Stimulated activated CD4-positive, alpha-beta T cell treated with anti-CD3 and anti-CD28 coated beads, Interleukin-12 subunit alpha, Interleukin-12 subunit beta, amount 100 ng/mL, for 4 hours (primary cell): ENCODE measurements at regions not wholly inside any gene's neighbourhood (a gene's known extent, or its start where the extent isn't known, plus 50 kb on each side); places are given as distances from the start of the nearest gene placed in this dataset.
"Not testable (repeated sequence)": the region's sequence is repeated elsewhere in the genome, so short reads cannot be mapped to it uniquely, and the experiment has no call there.

Experiments used
- DNase-seq: peaks from one replicate; pipeline ENCODE4 v3.0.0-alpha.2; 2020

DNA sequence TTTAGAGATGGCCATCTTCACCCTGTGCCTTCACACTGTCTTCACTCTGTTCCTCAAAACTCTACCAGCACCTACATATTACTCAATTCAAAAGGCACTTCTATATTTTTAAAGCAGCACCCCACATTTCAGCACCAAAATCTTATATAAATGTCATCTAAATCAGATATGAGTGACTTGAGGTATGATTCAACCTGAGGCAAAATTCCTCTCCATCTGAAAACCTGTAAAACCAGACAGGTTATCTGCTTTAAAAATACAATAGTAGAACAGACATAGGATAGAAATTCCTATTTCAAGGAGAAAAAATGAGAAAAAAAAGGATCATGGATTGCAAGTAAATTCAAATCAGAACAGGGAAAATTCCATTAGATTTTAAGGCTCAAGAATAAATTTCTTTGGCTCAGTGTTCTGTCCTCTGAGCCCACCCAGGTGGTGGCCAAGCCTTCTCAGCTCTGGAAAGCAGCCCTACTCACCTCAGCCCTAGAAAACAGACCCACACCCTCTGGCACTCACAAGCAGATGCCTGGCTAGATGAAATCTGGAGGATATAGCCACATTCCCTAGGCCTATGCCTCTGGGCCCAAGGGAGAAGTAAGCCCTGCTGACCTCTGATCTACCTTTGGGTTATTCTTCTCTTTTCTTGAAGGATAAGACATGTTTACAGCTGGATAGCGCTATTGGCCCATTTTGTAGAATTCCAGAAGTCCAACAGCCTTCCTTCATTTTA lies 211.1 kb upstream of the XIST start:
- no peak for DNase-seq

DNA sequence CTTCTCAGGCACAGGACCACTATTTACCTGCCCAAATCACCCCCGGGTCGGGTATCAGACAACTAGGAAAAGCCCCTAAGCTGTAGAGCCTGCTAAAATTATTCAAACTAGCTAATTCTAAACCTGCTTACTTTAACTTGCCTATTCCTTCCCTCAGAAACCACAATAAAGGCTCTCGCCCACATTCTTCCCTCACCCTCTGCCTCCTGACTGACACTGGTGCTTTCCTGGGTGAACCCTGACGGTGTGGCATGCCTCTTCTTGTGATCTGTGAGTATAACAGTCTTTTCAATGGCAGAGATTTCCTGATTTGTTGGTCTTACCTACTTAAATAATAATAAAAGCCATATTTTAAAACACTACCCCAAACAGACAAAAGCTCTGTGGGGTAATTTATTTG lies 209.4 kb upstream of the XIST start:
- no peak for DNase-seq

DNA sequence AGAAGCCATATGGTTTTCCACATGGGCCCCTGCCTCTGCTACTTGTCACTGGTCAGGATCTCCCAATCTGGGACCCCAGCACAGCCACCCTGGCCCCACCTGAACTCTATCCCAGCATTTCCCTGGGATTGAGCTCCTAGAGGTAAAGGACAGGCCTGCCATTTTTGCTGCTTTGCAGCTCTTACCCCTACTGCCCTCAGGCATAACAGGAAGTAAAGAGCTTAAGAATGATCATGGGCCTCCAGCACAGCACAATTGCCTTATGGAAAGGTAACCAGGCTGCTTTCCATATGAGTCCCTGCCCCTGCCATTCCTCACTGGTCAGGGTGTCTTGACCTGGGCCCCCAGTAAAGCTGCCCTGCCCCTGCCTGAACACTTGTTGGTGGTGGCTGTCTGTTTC lies 196.6 kb upstream of the XIST start:
- no peak for DNase-seq

DNA sequence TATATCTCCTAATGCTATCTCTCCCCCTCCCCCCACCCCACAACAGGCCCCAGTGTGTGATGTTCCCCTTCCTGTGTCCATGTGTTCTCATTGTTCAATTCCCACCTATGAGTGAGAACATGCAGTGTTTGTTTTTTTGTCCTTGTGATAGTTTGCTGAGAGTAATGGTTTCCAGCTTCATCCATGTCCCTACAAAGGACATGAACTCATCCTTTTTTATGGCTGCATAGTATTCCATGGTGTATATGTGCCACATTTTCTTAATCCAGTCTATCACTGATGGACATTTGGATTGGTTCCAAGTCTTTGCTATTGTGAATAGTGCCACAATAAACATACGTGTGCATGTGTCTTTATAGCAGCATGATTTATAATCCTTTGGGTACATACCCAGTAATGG lies 181.6 kb upstream of the XIST start:
- DNase-seq: not testable (repeated sequence)

DNA sequence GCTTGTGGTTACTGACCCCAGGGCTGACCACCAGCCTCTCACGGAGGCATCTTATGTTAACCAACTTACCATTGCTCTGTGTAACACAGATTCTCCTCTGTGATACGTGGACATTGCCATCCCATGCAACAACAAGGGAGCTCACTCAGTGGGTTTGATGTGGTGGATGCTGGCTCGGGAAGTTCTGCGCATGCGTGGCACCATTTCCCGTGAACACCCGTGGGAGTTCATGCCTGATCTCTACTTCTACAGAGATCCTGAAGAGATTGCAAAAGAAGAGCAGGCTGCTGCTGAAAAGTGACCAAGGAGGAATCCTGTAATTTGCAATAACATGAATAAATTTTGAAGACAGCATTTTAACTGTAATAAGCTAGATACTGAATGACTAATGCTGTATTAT lies 179.0 kb upstream of the XIST start:
- not testable (repeated sequence) for DNase-seq

DNA sequence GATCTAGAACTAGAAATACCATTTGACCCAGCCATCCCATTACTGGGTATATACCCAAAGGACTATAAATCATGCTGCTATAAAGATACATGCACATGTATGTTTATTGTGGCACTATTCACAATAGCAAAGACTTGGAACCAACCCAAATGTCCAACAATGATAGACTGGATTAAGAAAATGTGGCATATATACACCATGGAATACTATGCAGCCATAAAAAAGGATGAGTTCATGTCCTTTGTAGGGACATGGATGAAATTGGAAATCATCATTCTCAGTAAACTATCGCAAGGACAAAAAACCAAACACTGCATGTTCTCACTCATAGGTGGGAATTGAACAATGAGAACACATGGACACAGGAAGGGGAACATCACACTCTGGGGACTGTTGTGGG lies 178.3 kb upstream of the XIST start:
- not testable (repeated sequence) for DNase-seq

DNA sequence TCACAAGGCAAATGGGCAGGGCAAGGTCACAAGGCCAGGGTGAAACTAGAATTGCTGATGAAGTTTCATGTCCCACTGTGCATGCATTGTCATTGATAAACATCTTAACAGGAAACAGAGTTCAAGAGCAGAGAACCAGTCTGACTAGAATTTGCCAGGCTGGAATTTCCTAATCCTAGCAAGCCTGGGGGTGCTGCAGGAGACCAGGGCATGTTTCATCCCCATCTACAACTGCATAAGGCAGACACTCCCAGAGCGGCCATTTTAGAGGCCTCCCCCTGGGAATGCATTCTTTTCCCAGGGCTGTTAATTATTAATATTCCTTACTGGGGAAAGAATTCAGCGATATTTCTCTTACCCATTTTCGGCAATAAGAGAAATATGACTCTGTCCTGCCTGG lies 172.6 kb upstream of the XIST start:
- not testable (repeated sequence) for DNase-seq

DNA sequence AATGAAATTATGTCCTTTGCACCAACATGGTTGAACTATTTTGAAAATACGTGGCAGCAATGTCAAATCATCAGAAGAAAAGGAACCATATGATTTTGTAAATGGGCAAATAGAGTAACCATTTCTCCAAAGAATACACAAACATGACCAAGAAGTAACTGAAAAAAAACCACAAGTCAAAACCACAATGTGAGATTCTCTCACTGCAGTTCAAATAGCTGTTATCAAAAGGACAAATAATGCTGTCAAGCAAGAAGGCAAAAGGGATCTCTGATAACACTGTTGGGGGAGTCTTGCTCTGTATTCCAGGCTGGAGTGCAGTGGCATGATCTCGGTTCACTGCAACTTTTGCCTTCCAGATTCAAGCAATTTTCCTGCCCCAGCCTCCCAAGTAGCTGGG lies 170.7 kb upstream of the XIST start:
- DNase-seq: no peak

DNA sequence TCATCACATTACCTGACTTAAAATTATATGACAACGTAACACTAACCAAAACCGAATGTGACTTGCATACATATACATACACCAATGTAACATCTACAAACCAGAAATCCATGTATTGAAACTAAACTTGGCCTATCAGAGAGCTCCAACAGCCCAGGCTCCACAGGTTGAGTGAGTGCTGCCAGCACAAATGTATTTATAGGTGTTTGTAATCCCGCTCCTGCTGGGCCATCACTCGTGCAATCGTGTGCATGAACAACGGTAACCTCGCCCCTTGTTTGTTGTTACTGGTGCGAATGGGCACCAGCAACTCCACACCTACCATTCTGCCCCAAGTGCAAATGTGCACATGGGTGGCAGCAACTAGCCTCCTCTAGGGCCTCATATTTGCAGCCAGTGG lies 165.7 kb upstream of the XIST start:
- no peak for DNase-seq

DNA sequence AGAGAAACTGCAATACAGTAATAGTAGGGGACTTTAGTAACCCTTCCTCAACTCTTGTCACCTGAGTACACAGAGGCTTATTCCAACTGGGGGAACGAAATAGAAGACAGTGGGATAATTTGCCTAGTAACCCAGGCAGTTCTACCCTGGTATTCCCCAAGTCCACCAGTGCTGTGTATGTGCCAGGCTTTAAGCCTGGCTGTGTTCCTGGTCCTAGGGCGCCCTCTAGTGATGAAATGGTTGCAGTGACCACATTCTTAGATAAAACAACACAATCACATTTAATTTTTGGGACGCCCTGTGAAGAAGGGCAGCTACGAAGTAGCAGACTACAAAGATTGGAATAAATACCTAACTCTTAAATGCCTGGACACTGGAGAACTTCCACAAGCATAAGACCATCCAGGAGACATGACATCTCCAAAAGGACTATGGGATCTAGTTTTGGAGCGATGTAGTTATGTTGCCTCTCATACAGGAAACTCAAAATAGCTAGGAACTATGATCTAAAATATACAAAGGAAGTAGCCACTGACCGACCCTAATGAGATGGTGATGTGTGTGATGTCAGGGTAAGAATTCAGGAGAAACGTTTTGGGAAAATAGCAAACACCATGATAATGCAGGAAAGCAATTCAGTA lies 163.0 kb upstream of the XIST start:
- DNase-seq: peak; percentile 38

DNA sequence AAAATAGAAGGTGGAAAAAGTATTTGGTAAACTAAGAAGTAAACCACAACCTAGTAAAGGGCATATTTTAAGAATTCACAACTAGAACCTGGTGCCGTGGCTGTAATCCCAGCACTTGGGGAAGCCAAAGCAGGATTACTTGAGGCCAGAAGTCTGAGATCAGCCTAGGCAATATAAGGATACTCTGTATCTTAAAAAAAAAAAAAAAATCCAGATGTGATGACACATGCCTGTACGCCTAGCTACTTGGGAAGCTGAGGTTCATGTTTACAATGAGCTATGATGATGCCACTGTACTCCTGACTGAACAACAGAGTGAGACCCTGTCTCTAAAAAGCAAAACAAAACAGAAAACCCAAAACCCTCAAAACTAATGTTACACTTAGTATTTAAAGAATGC lies 156.5 kb upstream of the XIST start:
- DNase-seq: no peak

DNA sequence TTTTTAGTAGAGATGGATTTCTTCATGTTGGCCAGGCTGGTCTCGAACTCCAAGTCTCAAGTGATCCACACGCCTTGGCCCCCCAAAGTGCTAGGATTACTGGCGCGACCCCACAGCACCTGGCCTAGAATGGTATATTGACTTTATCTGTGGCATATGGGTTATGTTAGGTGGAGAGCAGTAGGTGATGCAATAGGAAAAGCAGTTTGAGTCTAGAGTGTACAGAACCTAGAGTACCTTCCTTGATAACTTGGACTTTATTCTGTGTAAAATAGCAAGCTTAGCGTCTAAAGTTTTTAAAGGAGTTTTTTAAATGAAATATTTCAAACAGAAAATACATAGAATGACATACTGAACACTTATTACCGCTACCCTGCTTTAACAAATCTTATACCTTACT lies 139.5 kb upstream of the XIST start:
- no peak for DNase-seq

DNA sequence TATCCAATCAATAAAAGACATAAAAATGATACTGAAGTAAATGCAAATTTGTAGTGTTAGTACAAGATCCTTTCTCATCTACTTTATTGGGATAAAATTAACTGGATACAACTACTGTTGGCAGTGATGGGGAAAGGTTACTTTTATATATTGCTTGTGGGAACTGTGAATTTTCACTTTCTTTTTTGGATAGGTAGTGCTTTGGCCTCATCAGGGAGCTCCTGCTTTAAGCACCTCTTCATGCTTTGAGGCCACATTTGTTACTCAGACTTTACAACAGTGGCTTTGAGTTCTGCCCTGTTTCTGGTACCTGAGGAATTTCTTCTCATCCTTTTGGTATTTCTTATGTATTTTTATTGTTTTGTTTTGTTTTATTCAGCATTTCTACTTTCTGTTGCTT lies 134.7 kb upstream of the XIST start:
- DNase-seq: no peak

DNA sequence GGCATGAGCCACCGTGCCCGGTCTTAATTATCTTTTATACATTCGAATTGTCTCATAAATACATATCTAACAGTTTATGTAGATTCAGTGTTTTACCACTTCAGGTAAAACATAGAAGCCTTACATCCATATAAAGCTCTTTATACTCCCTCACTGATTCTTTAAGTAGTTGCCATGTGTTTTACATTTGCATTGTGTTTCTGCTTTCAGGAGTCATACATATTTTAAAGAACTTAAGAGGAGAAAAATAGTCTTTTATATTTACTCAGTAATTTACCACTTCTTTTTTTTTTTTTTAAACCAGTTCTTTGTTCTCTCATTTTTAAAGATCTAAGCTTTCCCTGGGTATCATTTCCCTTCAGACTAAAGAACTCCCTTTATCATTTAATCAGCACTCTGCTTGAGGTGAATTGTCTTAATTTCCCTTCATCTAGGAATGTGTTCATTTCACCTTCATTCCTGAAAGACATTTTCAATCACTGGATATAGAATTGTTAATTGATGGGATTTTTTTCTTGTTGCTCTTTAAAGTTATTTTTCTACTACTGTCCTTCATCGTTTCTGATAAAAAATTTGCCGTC lies 127.1 kb upstream of the XIST start:
- no peak for DNase-seq

DNA sequence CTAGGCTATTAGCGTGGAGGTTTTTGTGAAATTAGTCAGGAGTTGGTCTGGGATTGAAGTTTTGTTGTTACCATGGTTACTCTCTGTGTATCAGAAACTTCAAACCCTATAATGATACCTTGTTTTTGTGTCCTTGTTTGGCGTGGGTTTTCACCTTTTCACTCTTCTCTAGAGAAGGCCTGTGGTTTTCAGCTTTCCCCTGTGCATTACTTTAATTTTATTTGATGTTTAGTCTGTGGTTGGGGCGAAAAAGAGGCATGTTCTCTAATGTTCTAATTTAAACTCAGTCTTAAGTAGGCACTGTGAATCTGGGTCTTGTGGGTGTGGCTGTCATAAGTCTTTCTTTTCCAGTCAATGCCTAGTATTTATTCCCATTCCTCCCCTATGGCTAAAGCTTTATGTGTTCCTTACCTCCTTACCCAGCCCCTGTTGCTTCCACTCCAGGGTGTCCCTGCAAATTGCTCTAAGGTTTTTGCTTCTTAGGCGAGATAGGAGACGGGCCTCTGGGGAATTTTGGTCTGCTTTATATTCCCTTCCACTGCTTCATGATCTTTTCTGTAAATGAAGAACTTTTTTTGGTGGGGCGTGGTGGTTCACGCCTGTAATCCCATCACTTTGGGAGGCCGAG lies 125.1 kb upstream of the XIST start:
- DNase-seq: no peak

DNA sequence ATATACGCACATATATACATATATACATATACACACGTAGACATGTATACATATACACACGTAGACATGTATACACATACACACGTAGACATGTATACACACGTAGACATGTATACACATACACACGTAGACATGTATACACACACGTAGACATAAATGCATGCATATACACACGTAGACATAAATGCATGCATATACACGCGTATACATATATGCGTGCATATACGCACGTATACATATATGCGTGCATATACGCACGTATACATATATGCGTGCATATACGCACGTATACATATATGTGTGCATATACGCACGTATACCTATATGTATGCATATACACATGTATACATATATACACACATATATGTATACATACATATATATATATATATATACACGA lies 114.9 kb upstream of the XIST start:
- DNase-seq: not testable (repeated sequence)

DNA sequence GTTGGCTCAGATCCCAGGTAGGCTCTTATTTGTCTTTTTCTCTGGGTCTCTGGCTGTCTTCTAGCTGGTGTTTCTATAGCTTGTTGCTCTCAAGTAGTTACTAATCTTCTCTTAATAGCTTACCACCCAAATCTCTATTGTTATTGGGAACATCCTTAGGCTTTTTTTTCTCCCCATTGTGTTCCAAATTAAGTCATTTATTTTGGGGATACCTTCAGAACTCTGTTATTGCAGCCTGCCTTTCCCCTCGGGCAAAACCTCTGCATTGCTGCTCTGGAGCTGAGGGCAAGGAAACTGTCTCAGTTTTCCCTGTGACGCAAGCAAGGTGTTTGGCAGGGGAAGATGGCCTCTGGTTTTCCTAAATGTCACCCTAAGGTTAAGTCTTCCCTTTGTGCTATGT lies 113.3 kb upstream of the XIST start:
- DNase-seq: no peak

DNA sequence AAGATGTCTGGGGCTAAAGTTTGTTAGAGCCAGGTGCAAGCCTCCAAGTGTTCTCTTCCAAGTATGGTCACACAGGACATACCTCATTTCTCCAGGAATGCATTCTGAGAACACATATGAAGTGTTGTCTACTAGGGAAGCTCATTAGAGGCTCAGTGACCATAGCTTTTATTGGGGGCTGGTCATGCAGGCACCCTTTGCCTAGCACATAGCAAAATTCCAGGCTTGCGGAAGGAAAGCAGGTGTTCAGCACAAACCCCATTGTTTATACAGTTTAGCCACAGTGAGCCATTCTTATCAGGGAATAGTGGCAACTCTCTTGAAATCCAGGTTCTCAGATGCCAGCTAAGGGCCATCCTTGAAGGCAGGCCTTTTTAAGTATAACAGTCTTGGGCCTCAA lies 112.1 kb upstream of the XIST start:
- DNase-seq: no peak

DNA sequence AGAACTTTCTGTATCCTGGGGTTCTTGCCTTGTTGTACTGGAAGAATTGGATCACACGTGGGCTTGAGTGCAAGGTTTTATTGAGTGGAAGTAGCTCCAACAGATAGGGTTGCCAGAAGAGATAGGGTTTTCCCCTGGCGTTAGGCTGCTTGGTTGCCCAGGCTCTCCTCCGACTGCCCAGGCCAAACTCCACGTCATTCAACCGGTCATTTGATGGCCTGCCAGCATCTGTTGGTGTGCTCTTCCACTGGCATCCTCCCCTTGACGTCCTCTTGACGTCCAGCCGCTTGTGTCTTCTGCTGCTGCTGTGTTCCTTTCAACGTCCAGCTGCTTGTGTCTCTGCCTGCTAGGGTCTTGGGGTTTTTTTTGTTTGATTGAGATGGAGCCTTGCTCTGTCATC lies 111.2 kb upstream of the XIST start:
- no peak for DNase-seq

DNA sequence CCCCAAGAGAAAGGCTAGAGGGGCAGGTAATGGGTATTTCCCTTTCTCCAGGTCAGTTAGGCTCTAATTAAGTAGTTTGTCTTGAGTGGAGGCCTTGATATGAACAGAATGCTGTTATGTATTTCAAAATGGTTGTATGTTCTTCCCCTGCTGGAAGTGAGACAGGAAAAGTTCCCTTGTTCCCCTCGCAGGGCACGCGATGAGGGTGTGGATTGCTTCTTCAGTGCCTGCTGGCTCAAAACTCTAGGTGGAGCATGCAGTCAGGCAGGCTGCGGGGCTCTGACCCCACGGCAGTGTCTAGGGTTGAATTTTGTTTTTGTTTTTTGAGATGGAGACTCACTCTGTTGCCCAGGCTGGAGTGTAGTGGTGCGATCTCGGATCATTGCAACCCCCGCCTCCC lies 110.4 kb upstream of the XIST start:
- DNase-seq: no peak

DNA sequence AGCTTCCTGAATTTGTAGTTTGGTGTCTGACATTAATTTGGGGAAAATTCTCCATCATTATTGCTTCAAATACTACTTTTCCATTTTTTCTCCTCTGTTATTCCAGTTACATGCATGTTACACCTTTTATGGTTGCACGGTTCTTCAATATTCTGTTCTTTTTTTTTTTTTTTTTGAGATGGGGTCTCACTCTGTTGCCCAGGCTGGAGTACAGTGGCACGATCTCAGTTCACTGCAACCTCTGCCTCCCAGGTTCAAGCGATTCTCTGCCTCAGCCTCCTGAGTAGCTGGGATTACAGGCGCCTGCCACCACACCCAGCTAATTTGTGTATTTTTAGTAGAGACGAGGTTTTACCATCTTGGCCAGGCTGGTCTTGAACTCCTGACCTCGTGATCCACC lies 109.4 kb upstream of the XIST start:
- not testable (repeated sequence) for DNase-seq

DNA sequence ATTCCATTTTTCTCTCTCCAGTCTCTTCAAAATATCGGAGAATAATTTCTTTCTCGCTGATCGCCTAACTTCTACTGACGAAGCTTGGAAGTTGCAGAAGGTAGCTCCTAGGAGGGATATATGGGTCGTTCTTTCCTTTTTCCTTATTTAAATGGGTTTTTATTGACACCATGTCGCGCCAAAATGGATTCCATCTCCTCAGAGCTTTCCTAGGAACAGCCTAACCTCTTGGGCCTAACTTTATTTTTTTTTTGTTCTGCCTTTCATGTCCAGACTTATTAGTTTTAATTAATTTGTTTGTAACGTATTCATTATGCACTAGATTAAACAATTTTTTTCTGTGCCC lies 92.0 kb upstream of the XIST start:
- DNase-seq: no peak

DNA sequence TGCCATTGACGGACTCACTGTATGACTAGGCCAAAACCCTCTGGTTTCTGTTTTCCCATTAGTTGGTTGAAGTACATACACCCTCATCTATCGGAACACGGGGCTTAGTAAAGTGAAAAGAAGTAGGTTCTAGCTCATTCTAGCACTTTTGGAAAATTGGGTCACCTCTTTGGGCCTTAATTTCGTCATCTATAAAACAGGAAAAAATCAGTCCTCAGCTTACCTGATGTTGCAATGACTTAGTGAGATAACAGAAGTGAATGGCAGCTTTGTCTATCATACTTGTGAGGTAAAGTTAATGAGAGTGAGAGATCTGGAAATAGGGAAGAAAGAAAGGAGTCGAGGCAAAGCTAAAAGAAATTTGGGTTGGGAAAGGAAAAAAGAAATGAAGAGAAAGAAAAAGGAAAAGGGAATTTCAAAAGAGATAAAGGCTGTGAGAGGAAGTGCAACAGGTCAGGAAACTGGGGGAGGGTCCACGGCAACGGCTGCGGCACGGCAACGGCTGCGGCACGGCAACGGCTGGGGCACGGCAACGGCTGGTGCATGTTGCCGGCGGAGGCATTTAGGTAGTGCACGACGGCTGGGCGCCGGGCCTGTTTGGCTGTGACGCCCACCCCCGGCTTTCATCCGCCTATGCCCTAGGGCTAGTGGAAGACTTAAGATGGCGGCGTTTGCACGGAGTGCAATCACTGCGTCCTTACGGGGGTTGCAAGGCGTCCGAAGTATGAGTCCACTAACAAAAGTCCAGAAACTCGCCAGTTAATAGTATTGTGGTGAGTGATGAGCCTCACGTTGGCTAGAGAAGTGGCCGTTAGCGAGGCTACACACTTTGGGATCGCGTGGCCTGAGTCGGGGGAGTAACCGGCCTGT lies 91.4 kb upstream of the XIST start:
- DNase-seq: peak; percentile 76
